CD8-positive, alpha-beta memory T cell (primary cell): ENCODE measurements at regions not wholly inside any gene's neighbourhood (a gene's known extent, or its start where the extent isn't known, plus 50 kb on each side); places are given as distances from the start of the nearest gene placed in this dataset.

Experiments used
- CTCF ChIA-PET: fragments of 350-600 bp; sonication (Branson Sonifier 250); formaldehyde crosslinking; loops from one replicate; lab custom pipeline; 2021; ENCODE audit warnings: antibody characterized with exemption; lab: Charles Lee
- POLR2A ChIA-PET: fragments of 350-600 bp; sonication (Branson Sonifier 250); formaldehyde crosslinking; loops from one replicate; lab custom pipeline; 2021; ENCODE audit warnings: antibody characterized with exemption; lab: Charles Lee
- DNase-seq, 5 donors: peaks; one replicate each; pipeline versions ENCODE4 v3.0.0 to v3.0.0-alpha.2; 2020 to 2022; ENCODE audit warnings: mixed read lengths in 1 of 5
- H3K27ac ChIP-seq: one replicate; pipeline ENCODE4 v1.7.0; 2013; ENCODE audit warnings: low read depth, mild to moderate bottlenecking, low read length, moderate library complexity
- H3K27me3 ChIP-seq: 2 replicates; pipeline ENCODE4 v1.7.0; 2013; ENCODE audit warnings: low read length, mild to moderate bottlenecking; ENCODE audit not compliant: insufficient read depth, poor library complexity, severe bottlenecking
- H3K36me3 ChIP-seq: 2 replicates; pipeline ENCODE4 v1.7.0; 2013; ENCODE audit warnings: mild to moderate bottlenecking, low read length, moderate library complexity; ENCODE audit not compliant: insufficient read depth
- H3K4me1 ChIP-seq: 2 replicates; pipeline ENCODE4 v1.7.0; 2013; ENCODE audit warnings: mild to moderate bottlenecking, low read length, moderate library complexity; ENCODE audit not compliant: insufficient read depth
- H3K4me3 ChIP-seq: 2 replicates; pipeline ENCODE4 v1.7.0; 2013; ENCODE audit warnings: mild to moderate bottlenecking, low read length
- H3K9me3 ChIP-seq: 2 replicates; pipeline ENCODE4 v1.7.0; 2013; ENCODE audit warnings: mild to moderate bottlenecking, low read length
- H3K27ac Mint-ChIP-seq, 8 donors: one replicate each; pipeline ENCODE4 v1.8.0; 2020 to 2021; ENCODE audit warnings: mixed read lengths in 8 of 8, mild to moderate bottlenecking in 6 of 8, inconsistent platforms in 3 of 8, moderate library complexity in 3 of 8
- H3K27me3 Mint-ChIP-seq, 2 donors: one replicate each; pipeline ENCODE4 v1.8.0; 2020 to 2021; ENCODE audit warnings: mixed read lengths in 2 of 2, mild to moderate bottlenecking in 1 of 2, moderate library complexity in 1 of 2
- H3K36me3 Mint-ChIP-seq, 3 donors: one replicate each; pipeline ENCODE4 v1.8.0; 2020 to 2021; ENCODE audit warnings: mixed read lengths in 3 of 3, inconsistent platforms in 1 of 3, mild to moderate bottlenecking in 1 of 3
- H3K4me1 Mint-ChIP-seq, 3 donors: one replicate each; pipeline ENCODE4 v1.8.0; 2020 to 2021; ENCODE audit warnings: mixed read lengths in 3 of 3, inconsistent platforms in 1 of 3, mild to moderate bottlenecking in 1 of 3
- H3K4me3 Mint-ChIP-seq, 7 donors: one replicate each; pipeline ENCODE4 v1.8.0; 2020 to 2021; ENCODE audit warnings: mixed read lengths in 7 of 7, mild to moderate bottlenecking in 6 of 7, moderate library complexity in 4 of 7, inconsistent platforms in 2 of 7
- H3K9me3 Mint-ChIP-seq, 5 donors: one replicate each; pipeline ENCODE4 v1.8.0; 2020 to 2022; ENCODE audit warnings: mixed read lengths in 5 of 5, mild to moderate bottlenecking in 3 of 5, moderate library complexity in 2 of 5, inconsistent platforms in 1 of 5

- H3K9me3 ChIP-seq, result no peaks in the 10 kb centered on the region
- ChIA-PET POLR2A (no interaction called here), CTCF (no interaction called here)
- H3K36me3 Mint-ChIP-seq, result no peaks in the 10 kb centered on the region
- H3K27ac Mint-ChIP-seq, result no peak overlapping the region
- peaks cover 2 to 3% of the 10 kb centered on the region in 2 donors for H3K27me3 Mint-ChIP-seq
- no peaks in the 10 kb centered on the region for H3K27me3 ChIP-seq
- H3K4me3 Mint-ChIP-seq, result no peak overlapping the region
- H3K4me1 ChIP-seq, result no peaks in the 10 kb centered on the region
- peaks cover 19 to 26% (median 24%) of the 10 kb centered on the region in 5 donors for H3K9me3 Mint-ChIP-seq
- no peaks in the 10 kb centered on the region for H3K36me3 ChIP-seq
- no peak for DNase-seq
- no peaks in the 10 kb centered on the region for H3K4me1 Mint-ChIP-seq
- no peak overlapping the region for H3K27ac ChIP-seq
- H3K4me3 ChIP-seq, result no peak overlapping the region
Observed at GRCh38 chr6:140217283-140217682, 842.8 kb upstream of the CITED2 start.

DNA sequence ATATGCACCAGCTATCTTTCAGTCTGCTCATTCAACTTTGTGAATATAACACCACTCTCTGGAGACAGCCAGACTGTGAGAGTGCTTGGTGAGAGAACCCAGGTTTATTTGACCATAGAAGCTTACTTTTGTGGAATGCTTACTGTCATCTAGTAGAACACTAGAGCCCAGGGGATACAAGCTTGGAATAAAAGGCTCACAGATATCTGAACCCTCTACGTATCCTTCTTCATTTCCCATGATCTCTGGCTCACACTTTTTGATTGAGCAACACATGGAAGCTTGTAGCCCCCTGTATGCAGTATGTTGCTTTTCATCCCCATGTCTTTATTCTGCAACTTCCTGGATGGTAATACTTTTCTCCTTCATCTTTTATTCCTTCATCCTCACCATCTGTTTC, 835.3 kb upstream of the CITED2 start:
- no peak for DNase-seq
- ChIA-PET CTCF (no interaction called here), POLR2A (no interaction called here)
- no peak overlapping the region for H3K27ac ChIP-seq
- Mint-ChIP-seq H3K4me1 (no peaks in the 10 kb centered on the region), H3K36me3 (no peaks in the 10 kb centered on the region), H3K4me3 (no peak overlapping the region), H3K27ac (no peak overlapping the region), H3K9me3 (no peaks in the 10 kb centered on the region), H3K27me3 (peaks cover 5 to 10% of the 10 kb centered on the region in 2 donors)
- H3K4me3 ChIP-seq, result no peak overlapping the region
- H3K27me3 ChIP-seq, result no peaks in the 10 kb centered on the region
- no peaks in the 10 kb centered on the region for H3K36me3 ChIP-seq
- H3K9me3 ChIP-seq, result no peaks in the 10 kb centered on the region
- no peaks in the 10 kb centered on the region for H3K4me1 ChIP-seq

DNA sequence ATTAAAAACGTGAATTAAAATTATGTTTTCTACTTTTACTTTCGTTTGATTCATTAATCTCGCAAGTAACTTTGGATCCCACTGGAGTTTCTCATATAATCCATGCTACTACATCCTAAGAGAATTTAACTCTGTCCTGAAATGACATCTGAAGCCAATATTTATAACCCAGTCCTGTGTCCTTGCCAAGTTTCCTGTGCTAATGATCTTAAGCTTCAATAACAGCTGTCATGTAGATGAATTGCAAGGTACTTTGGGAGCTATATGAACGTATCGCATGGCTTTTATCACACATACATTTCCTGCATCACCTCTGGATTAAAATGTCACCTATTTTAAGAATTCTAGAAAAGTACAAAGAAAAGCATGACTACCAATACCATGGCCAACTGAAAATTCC, 833.8 kb upstream of the CITED2 start:
- ChIA-PET CTCF (no interaction called here), POLR2A (no interaction called here)
- no peak overlapping the region for H3K27ac Mint-ChIP-seq
- no peaks in the 10 kb centered on the region for H3K27me3 ChIP-seq
- H3K9me3 Mint-ChIP-seq, result no peaks in the 10 kb centered on the region
- no peaks in the 10 kb centered on the region for H3K9me3 ChIP-seq
- H3K4me1 Mint-ChIP-seq, result no peaks in the 10 kb centered on the region
- H3K4me3 Mint-ChIP-seq, result no peak overlapping the region
- no peaks in the 10 kb centered on the region for H3K36me3 ChIP-seq
- H3K4me1 ChIP-seq, result no peaks in the 10 kb centered on the region
- DNase-seq, result no peak
- no peak overlapping the region for H3K27ac ChIP-seq
- peaks cover 5 to 10% of the 10 kb centered on the region in 2 donors for H3K27me3 Mint-ChIP-seq
- no peak overlapping the region for H3K4me3 ChIP-seq
- no peaks in the 10 kb centered on the region for H3K36me3 Mint-ChIP-seq

DNA sequence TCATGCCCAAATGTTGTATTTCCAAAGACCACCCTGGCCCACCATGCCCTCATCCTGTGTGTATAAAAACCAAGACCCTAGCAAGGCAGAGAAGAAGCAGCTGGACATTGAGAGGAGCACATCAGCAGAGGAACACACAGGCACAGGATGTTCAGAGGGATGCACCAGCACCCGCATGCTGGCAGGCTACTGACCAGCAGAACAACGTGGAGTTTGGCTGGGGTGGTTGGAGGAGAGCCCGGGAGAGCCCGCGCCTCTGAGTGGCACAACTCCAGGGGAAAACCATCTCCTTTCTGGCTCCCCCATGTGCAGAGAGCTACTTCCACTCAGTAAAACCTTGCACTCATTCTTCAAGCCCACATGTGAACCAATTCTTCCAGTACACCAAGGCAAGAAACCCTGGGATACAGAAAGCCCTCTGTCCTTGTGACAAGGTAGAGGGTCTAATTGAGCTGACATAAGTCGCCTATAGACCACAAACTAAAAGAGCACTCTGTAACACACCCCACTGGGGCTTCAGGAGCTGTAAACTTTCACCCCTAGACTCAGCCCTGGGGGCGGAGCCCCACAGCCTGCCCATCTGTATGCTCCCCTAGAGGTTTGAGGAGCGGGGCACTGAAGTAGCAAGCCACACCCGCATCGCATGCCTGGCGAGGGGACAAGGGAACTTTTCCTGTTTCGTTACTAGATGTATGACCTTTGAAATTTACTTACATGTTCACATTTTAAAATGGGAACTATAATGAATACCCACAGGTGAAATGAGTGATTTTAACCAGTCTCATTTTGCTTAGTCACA, 831.5 kb upstream of the CITED2 start:
- Mint-ChIP-seq H3K4me1 (no peaks in the 10 kb centered on the region), H3K27ac (no peak overlapping the region), H3K9me3 (no peaks in the 10 kb centered on the region), H3K27me3 (peaks cover 5 to 6% of the 10 kb centered on the region in 2 donors), H3K4me3 (no peak overlapping the region), H3K36me3 (no peaks in the 10 kb centered on the region)
- Histone ChIP-seq H3K27ac (no peak overlapping the region), H3K36me3 (no peaks in the 10 kb centered on the region), H3K9me3 (no peaks in the 10 kb centered on the region), H3K27me3 (no peaks in the 10 kb centered on the region), H3K4me1 (no peaks in the 10 kb centered on the region), H3K4me3 (no peak overlapping the region)
- no peak for DNase-seq
- POLR2A ChIA-PET, result no interaction called here
- CTCF ChIA-PET, result no interaction called here

- H3K27ac Mint-ChIP-seq, result no peak overlapping the region
Observed at GRCh38 chr6:140204154-140204553, 829.7 kb upstream of the CITED2 start.

GRCh38 chr6:140203661-140204147, 829.3 kb upstream of the CITED2 start:
- ChIA-PET POLR2A (no interaction called here), CTCF (no interaction called here)
- H3K4me1 Mint-ChIP-seq, result no peaks in the 10 kb centered on the region
- H3K4me3 ChIP-seq, result no peak overlapping the region
- no peaks in the 10 kb centered on the region for H3K9me3 Mint-ChIP-seq
- H3K36me3 Mint-ChIP-seq, result no peaks in the 10 kb centered on the region
- DNase-seq, result no peak
- peaks cover 5 to 6% of the 10 kb centered on the region in 2 donors for H3K27me3 Mint-ChIP-seq
- no peak overlapping the region for H3K27ac Mint-ChIP-seq
- no peaks in the 10 kb centered on the region for H3K9me3 ChIP-seq
- no peak overlapping the region for H3K4me3 Mint-ChIP-seq
- no peaks in the 10 kb centered on the region for H3K36me3 ChIP-seq
- no peaks in the 10 kb centered on the region for H3K4me1 ChIP-seq
- H3K27me3 ChIP-seq, result no peaks in the 10 kb centered on the region
- no peak overlapping the region for H3K27ac ChIP-seq

More at GRCh38 chr6:140204154-140204553, 829.7 kb upstream of the CITED2 start:
- H3K27me3 ChIP-seq, result no peaks in the 10 kb centered on the region
- no peak for DNase-seq
- H3K9me3 ChIP-seq, result no peaks in the 10 kb centered on the region
- no peak overlapping the region for H3K27ac ChIP-seq
- POLR2A ChIA-PET, result no interaction called here
- no peaks in the 10 kb centered on the region for H3K9me3 Mint-ChIP-seq
- no peaks in the 10 kb centered on the region for H3K4me1 ChIP-seq
- CTCF ChIA-PET, result no interaction called here
- no peak overlapping the region for H3K4me3 Mint-ChIP-seq
- no peaks in the 10 kb centered on the region for H3K36me3 ChIP-seq
- peaks cover 5 to 6% of the 10 kb centered on the region in 2 donors for H3K27me3 Mint-ChIP-seq
- no peaks in the 10 kb centered on the region for H3K36me3 Mint-ChIP-seq
- no peak overlapping the region for H3K4me3 ChIP-seq
- H3K4me1 Mint-ChIP-seq, result no peaks in the 10 kb centered on the region

DNA sequence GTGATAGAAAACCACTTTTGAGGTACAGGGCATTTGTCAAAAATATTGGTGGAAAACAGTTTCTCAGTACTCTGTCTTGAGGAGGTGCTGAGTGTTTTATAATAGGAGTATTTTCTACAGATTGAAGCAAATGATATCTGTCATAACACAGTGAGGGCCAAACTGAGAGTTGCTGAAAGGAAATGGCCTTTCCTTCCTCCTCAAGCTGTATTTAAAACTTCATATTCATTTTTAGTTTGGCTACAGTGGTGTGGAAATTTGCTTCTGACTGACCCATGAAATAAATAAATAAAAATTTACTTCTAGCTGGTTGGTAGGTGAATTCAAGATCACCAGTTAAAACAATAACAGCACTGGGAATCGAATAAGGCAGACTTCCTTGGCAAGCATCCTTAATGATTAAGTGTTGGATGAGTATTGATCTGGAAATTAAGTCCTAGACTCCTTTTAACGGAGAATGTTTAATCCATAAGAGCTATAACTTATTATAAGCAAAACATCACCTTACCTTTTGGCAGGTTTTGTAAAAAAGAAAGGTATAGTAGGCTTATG, 828.6 kb upstream of the CITED2 start:
- no peak for DNase-seq
- Mint-ChIP-seq H3K9me3 (no peaks in the 10 kb centered on the region), H3K27me3 (peaks cover 5 to 6% of the 10 kb centered on the region in 2 donors), H3K4me1 (no peaks in the 10 kb centered on the region), H3K27ac (no peak overlapping the region), H3K36me3 (no peaks in the 10 kb centered on the region), H3K4me3 (no peak overlapping the region)
- Histone ChIP-seq H3K4me1 (no peaks in the 10 kb centered on the region), H3K4me3 (no peak overlapping the region), H3K27me3 (no peaks in the 10 kb centered on the region), H3K9me3 (no peaks in the 10 kb centered on the region), H3K36me3 (no peaks in the 10 kb centered on the region), H3K27ac (no peak overlapping the region)
- CTCF ChIA-PET, result no interaction called here
- POLR2A ChIA-PET, result no interaction called here

- Mint-ChIP-seq H3K9me3 (no peaks in the 10 kb centered on the region), H3K27me3 (peaks cover 5 to 6% of the 10 kb centered on the region in 2 donors), H3K4me1 (no peaks in the 10 kb centered on the region), H3K36me3 (no peaks in the 10 kb centered on the region), H3K27ac (no peak overlapping the region), H3K4me3 (no peak overlapping the region)
- Histone ChIP-seq H3K36me3 (no peaks in the 10 kb centered on the region), H3K27me3 (no peaks in the 10 kb centered on the region), H3K4me3 (no peak overlapping the region), H3K27ac (no peak overlapping the region), H3K9me3 (no peaks in the 10 kb centered on the region), H3K4me1 (no peaks in the 10 kb centered on the region)
- no peak for DNase-seq
- POLR2A ChIA-PET, result no interaction called here
- CTCF ChIA-PET, result no interaction called here
Observed at GRCh38 chr6:140201787-140202458, 827.5 kb upstream of the CITED2 start.
